ENCODE measurements at regions not wholly inside any gene's neighbourhood (a gene's known extent, or its start where the extent isn't known, plus 50 kb on each side); places are given as distances from the start of the nearest gene placed in this dataset.

DNA sequence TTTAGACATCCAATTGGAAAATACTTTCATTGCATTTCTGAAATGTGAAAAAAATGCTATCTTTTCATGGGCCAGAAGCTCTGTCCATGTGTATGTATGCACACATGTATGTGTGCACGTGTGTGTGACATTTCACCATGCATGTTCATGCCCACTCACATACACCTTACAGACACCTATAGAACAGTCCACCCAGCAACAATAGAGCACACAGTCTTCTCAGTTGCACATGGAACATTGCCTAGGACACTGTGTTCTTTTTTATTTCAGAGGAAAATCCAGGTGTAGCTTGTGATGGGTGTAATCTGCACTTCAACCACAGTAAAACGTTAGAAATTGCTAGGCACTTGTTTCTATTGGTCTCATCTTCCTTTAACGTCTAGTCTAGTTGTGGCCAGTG, 114.8 kb upstream of the RGPD4 start:
- no peak for TF ChIP-seq POLR2AphosphoS5 (IDR thresholded peaks at IDR 0.05; ENCODE audit: low read depth, low read length)
- TF ChIP-seq SIN3A (IDR thresholded peaks at IDR 0.05; ENCODE audit: borderline replicate concordance, insufficient read depth, low read length) = no peak
- TF ChIP-seq TAF1 (IDR thresholded peaks at IDR 0.05; ENCODE audit: borderline replicate concordance, insufficient read depth, low read length) = no peak
- no peak for TF ChIP-seq FOXP2 (optimal IDR thresholded peaks at IDR 0.05; ENCODE audit: borderline replicate concordance, extremely low read depth, extremely low read length, insufficient read depth)
- no peak for TF ChIP-seq REST (IDR thresholded peaks at IDR 0.05; ENCODE audit: insufficient read depth in 1 of 2, low read depth in 2 of 2, low read length in 2 of 2)

GRCh38 chr2:107712857-107713256, 113.8 kb upstream of the RGPD4 start:
- no peak for TF ChIP-seq REST (IDR thresholded peaks at IDR 0.05; ENCODE audit: insufficient read depth in 1 of 2, low read depth in 2 of 2, low read length in 2 of 2)
- TF ChIP-seq SIN3A (IDR thresholded peaks at IDR 0.05; ENCODE audit: borderline replicate concordance, insufficient read depth, low read length) = no peak
- no peak for TF ChIP-seq POLR2AphosphoS5 (IDR thresholded peaks at IDR 0.05; ENCODE audit: low read depth, low read length)
- TF ChIP-seq FOXP2 (optimal IDR thresholded peaks at IDR 0.05; ENCODE audit: borderline replicate concordance, extremely low read depth, extremely low read length, insufficient read depth) = no peak
- no peak for TF ChIP-seq TAF1 (IDR thresholded peaks at IDR 0.05; ENCODE audit: borderline replicate concordance, insufficient read depth, low read length)

DNA sequence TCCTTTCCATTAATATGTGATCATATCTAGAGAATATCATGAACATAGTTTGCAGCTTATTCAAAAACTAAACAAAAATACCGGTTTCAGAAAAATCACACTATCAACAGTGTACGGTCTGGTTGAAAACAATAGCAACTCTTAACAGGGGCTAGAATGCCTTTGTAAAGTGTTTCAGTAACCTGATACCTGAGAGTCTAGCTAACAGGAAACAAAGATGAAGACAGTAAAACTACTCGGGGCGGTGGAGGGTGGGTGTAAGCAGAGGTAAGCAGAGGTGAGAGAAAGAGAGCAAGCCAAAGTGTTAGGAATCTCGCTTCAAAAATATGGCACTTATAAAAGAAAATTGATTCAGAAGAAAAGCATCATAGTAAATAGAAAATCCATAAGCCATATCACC, 109.0 kb upstream of the RGPD4 start:
- no peak for TF ChIP-seq TAF1 (IDR thresholded peaks at IDR 0.05; ENCODE audit: borderline replicate concordance, insufficient read depth, low read length)
- TF ChIP-seq REST (IDR thresholded peaks at IDR 0.05; ENCODE audit: insufficient read depth in 1 of 2, low read depth in 2 of 2, low read length in 2 of 2) = no peak
- TF ChIP-seq POLR2AphosphoS5 (IDR thresholded peaks at IDR 0.05; ENCODE audit: low read depth, low read length) = no peak
- no peak for TF ChIP-seq FOXP2 (optimal IDR thresholded peaks at IDR 0.05; ENCODE audit: borderline replicate concordance, extremely low read depth, extremely low read length, insufficient read depth)
- no peak for TF ChIP-seq SIN3A (IDR thresholded peaks at IDR 0.05; ENCODE audit: borderline replicate concordance, insufficient read depth, low read length)

DNA sequence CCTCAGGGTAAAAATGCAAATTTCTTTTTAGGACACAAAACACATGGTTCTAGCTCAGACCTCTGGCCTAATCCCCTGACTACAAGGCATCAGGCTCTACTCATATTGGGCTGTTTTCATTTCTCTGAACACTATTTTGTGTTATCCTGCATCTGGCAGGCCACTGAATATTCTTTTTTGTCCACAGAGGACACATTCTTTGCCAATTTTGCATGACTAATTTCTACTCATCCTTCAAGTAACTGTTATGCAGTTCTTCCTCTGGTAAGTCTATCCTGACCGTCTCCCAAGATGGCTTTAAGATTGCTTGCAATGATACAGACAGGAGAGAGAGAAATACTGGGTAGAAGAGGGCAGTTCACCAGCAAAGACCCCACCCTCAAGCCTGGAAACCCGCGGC, 107.6 kb upstream of the RGPD4 start:
- TF ChIP-seq FOXP2 (optimal IDR thresholded peaks at IDR 0.05; ENCODE audit: borderline replicate concordance, extremely low read depth, extremely low read length, insufficient read depth) = no peak
- TF ChIP-seq REST (IDR thresholded peaks at IDR 0.05; ENCODE audit: insufficient read depth in 1 of 2, low read depth in 2 of 2, low read length in 2 of 2) = no peak
- TF ChIP-seq SIN3A (IDR thresholded peaks at IDR 0.05; ENCODE audit: borderline replicate concordance, insufficient read depth, low read length) = no peak
- no peak for TF ChIP-seq TAF1 (IDR thresholded peaks at IDR 0.05; ENCODE audit: borderline replicate concordance, insufficient read depth, low read length)
- no peak for TF ChIP-seq POLR2AphosphoS5 (IDR thresholded peaks at IDR 0.05; ENCODE audit: low read depth, low read length)

GRCh38 chr2:107719836-107720235, 106.9 kb upstream of the RGPD4 start:
- no peak for TF ChIP-seq SIN3A (IDR thresholded peaks at IDR 0.05; ENCODE audit: borderline replicate concordance, insufficient read depth, low read length)
- no peak for TF ChIP-seq FOXP2 (optimal IDR thresholded peaks at IDR 0.05; ENCODE audit: borderline replicate concordance, extremely low read depth, extremely low read length, insufficient read depth)
